CD14-positive monocyte (primary cell): ENCODE measurements at regions not wholly inside any gene's neighbourhood (a gene's known extent, or its start where the extent isn't known, plus 50 kb on each side); places are given as distances from the start of the nearest gene placed in this dataset.
"Not testable (repeated sequence)": the region's sequence is repeated elsewhere in the genome, so short reads cannot be mapped to it uniquely, and the experiment has no call there.

Source experiments
- DNase-seq, 3 donors: peaks; one replicate each; pipeline ENCODE4 v3.0.0-alpha.2; 2011 to 2022
- H2AFZ ChIP-seq: 2 replicates; pipeline ENCODE4 v1.6.0; 2012; ENCODE audit warnings: mild to moderate bottlenecking, low read depth, low read length, inconsistent platforms; ENCODE audit not compliant: insufficient read depth, poor library complexity, severe bottlenecking
- H3K27ac ChIP-seq, 2 donors: 1 replicate in 1 of 2; 2 replicates in 1 of 2; pipeline ENCODE4 v1.5.1; 2012 to 2013; ENCODE audit warnings: low read length in 2 of 2, control low read depth in 1 of 2, inconsistent platforms in 1 of 2, low read depth in 1 of 2, mild to moderate bottlenecking in 1 of 2
- H3K27me3 ChIP-seq, 2 donors: one replicate each; pipeline versions ENCODE4 v1.6.0 to v1.6.1; 2011 to 2013; ENCODE audit warnings: low read length in 2 of 2; ENCODE audit not compliant: control insufficient read depth in 2 of 2, insufficient read depth in 2 of 2
- H3K36me3 ChIP-seq, 2 donors: replicated peaks in 1 of 2; 1 replicate in 1 of 2; 2 replicates in 1 of 2; pipeline versions ENCODE4 v1.5.1 to v1.6.1; 2012 to 2013; ENCODE audit warnings: low read length in 2 of 2, control low read depth in 1 of 2, inconsistent platforms in 1 of 2, mild to moderate bottlenecking in 1 of 2; ENCODE audit not compliant: insufficient read depth in 2 of 2, control insufficient read depth in 1 of 2
- H3K4me1 ChIP-seq, 2 donors: 1 replicate in 1 of 2; 2 replicates in 1 of 2; pipeline versions ENCODE4 v1.5.1 to v1.6.1; 2012 to 2013; ENCODE audit warnings: low read length in 2 of 2, control low read depth in 1 of 2, inconsistent platforms in 1 of 2, mild to moderate bottlenecking in 1 of 2, moderate library complexity in 1 of 2; ENCODE audit not compliant: insufficient read depth in 2 of 2, control insufficient read depth in 1 of 2
- H3K4me2 ChIP-seq: replicated peaks from 2 replicates; pipeline ENCODE3; 2012; ENCODE audit warnings: low read length, moderate library complexity, mild to moderate bottlenecking; ENCODE audit not compliant: poor library complexity, severe bottlenecking; ENCODE audit errors: extremely low read depth
- H3K4me3 ChIP-seq, 3 experiments: fragments of 200-600 bp in 1 of 3; sonication (generic) in 1 of 3; replicated peaks in 1 of 3; 1 replicate in 2 of 3; 2 replicates in 1 of 3; pipeline ENCODE4 v1.5.1; 2011 to 2013; ENCODE audit warnings: low read length in 3 of 3, mild to moderate bottlenecking in 3 of 3, control low read depth in 2 of 3, low read depth in 2 of 3, inconsistent platforms in 1 of 3, moderate library complexity in 1 of 3
- H3K79me2 ChIP-seq: 2 replicates; pipeline ENCODE4 v1.6.0; 2012; ENCODE audit warnings: mild to moderate bottlenecking, control low read depth, inconsistent platforms, low read length, moderate library complexity; ENCODE audit not compliant: insufficient read depth
- H3K9ac ChIP-seq: 2 replicates; pipeline ENCODE4 v1.6.0; 2017; ENCODE audit warnings: low read length, mild to moderate bottlenecking; ENCODE audit not compliant: insufficient read depth, poor library complexity, severe bottlenecking
- H3K9me3 ChIP-seq, 2 donors: replicated peaks in 1 of 2; 1 replicate in 1 of 2; 2 replicates in 1 of 2; pipeline versions ENCODE4 v1.5.1 to v1.6.1; 2012 to 2013; ENCODE audit warnings: low read length in 2 of 2, control low read depth in 1 of 2; ENCODE audit not compliant: control insufficient read depth in 1 of 2, insufficient read depth in 1 of 2
- H4K20me1 ChIP-seq: 2 replicates; pipeline ENCODE4 v1.6.0; 2012; ENCODE audit warnings: mild to moderate bottlenecking, low read length, control low read depth, moderate library complexity; ENCODE audit not compliant: insufficient read depth
- H3K27ac Mint-ChIP-seq, 7 donors: one replicate each; pipeline ENCODE4 v1.8.0; 2020; ENCODE audit warnings: mild to moderate bottlenecking in 7 of 7, mixed read lengths in 7 of 7, moderate library complexity in 6 of 7, inconsistent platforms in 2 of 7
- H3K27me3 Mint-ChIP-seq, 3 donors: one replicate each; pipeline ENCODE4 v1.8.0; 2021 to 2022; ENCODE audit warnings: low read depth in 3 of 3, mild to moderate bottlenecking in 3 of 3, mixed read lengths in 3 of 3, moderate library complexity in 3 of 3, inconsistent platforms in 1 of 3
- H3K36me3 Mint-ChIP-seq, 2 donors: one replicate each; pipeline ENCODE4 v1.8.0; 2020; ENCODE audit warnings: mixed read lengths in 2 of 2, inconsistent platforms in 1 of 2, mild to moderate bottlenecking in 1 of 2
- H3K4me1 Mint-ChIP-seq: one replicate; pipeline ENCODE4 v1.8.0; 2020; ENCODE audit warnings: mild to moderate bottlenecking, mixed read lengths
- H3K4me3 Mint-ChIP-seq, 2 donors: one replicate each; pipeline ENCODE4 v1.8.0; 2020; ENCODE audit warnings: mild to moderate bottlenecking in 2 of 2, mixed read lengths in 2 of 2, moderate library complexity in 1 of 2
- H3K9me3 Mint-ChIP-seq, 7 donors: one replicate each; pipeline ENCODE4 v1.8.0; 2020 to 2022; ENCODE audit warnings: mixed read lengths in 7 of 7, mild to moderate bottlenecking in 6 of 7, moderate library complexity in 6 of 7, inconsistent platforms in 2 of 7
- WGBS: methylation state at CpG from one replicate; pipeline ENCODE4 v1.1.5; 2013; ENCODE audit warnings: missing lambda C conversion rate; ENCODE audit not compliant: insufficient coverage; 5-methylcytosine and 5-hydroxymethylcytosine counted together
- intact Hi-C, 2 donors: fragments of 100-400 bp; cut with micrococcal nuclease; formaldehyde crosslinking; loops; one replicate each; pipeline versions ENCODE4 v1.15.0 to v1.15.1; 2023

GRCh38 chr1:144042251-144042650 lies 70.5 kb upstream of the FAM72C start:
- H3K9me3 ChIP-seq, H3K4me3 Mint-ChIP-seq, H3K4me2 ChIP-seq, H3K27me3 ChIP-seq, H3K4me1 Mint-ChIP-seq, H3K4me3 ChIP-seq, H3K36me3 ChIP-seq, DNase-seq, H3K79me2 ChIP-seq, H3K9me3 Mint-ChIP-seq, H3K4me1 ChIP-seq, H2AFZ ChIP-seq, intact Hi-C loops, H3K9ac ChIP-seq, H3K27me3 Mint-ChIP-seq, H4K20me1 ChIP-seq, H3K36me3 Mint-ChIP-seq, H3K27ac Mint-ChIP-seq, H3K27ac ChIP-seq: not testable (repeated sequence)
- WGBS: no CpG with 5 or more reads among the region's 1 CpG

- no CpG with 5 or more reads among the region's 3 CpGs for WGBS
- H4K20me1 ChIP-seq, H3K27ac Mint-ChIP-seq, H3K4me1 ChIP-seq, intact Hi-C loops, H3K9ac ChIP-seq, H3K9me3 Mint-ChIP-seq, H2AFZ ChIP-seq, H3K27ac ChIP-seq, DNase-seq, H3K9me3 ChIP-seq, H3K27me3 ChIP-seq, H3K4me1 Mint-ChIP-seq, H3K79me2 ChIP-seq, H3K4me3 ChIP-seq, H3K36me3 ChIP-seq, H3K27me3 Mint-ChIP-seq, H3K4me2 ChIP-seq, H3K36me3 Mint-ChIP-seq, H3K4me3 Mint-ChIP-seq: not testable (repeated sequence)
These were observed 68.5 kb upstream of the FAM72C start for GRCh38 chr1:144040293-144040692.

- DNase-seq, H3K9me3 ChIP-seq, H4K20me1 ChIP-seq, H3K4me2 ChIP-seq, H3K9me3 Mint-ChIP-seq, H3K9ac ChIP-seq, H3K27me3 Mint-ChIP-seq, H2AFZ ChIP-seq, H3K4me1 ChIP-seq, intact Hi-C loops, H3K27ac Mint-ChIP-seq, H3K36me3 Mint-ChIP-seq, H3K4me3 Mint-ChIP-seq, H3K79me2 ChIP-seq, H3K4me1 Mint-ChIP-seq, H3K4me3 ChIP-seq, H3K36me3 ChIP-seq, H3K27me3 ChIP-seq, H3K27ac ChIP-seq: not testable (repeated sequence)
- WGBS: no CpG with 5 or more reads among the region's 3 CpGs
These were observed 62.3 kb upstream of the FAM72C start for GRCh38 chr1:144034045-144034444.

- H3K4me3 Mint-ChIP-seq, H3K36me3 Mint-ChIP-seq, H3K9ac ChIP-seq, H3K27me3 ChIP-seq, H4K20me1 ChIP-seq, intact Hi-C loops, H3K4me3 ChIP-seq, H3K4me1 Mint-ChIP-seq, H2AFZ ChIP-seq, H3K27ac Mint-ChIP-seq, H3K9me3 ChIP-seq, DNase-seq, H3K36me3 ChIP-seq, H3K27ac ChIP-seq, H3K4me1 ChIP-seq, H3K79me2 ChIP-seq, H3K27me3 Mint-ChIP-seq, H3K4me2 ChIP-seq, H3K9me3 Mint-ChIP-seq: not testable (repeated sequence)
- WGBS: no CpG with 5 or more reads among the region's 2 CpGs
These were observed 59.8 kb upstream of the FAM72C start for GRCh38 chr1:144031550-144031949.
